B cell (primary cell): ENCODE measurements at regions not wholly inside any gene's neighbourhood (a gene's known extent, or its start where the extent isn't known, plus 50 kb on each side); places are given as distances from the start of the nearest gene placed in this dataset.

Source experiments
- ATAC-seq: fragments of 200-7000 bp; cut with Tn5 transposase; one replicate; pipeline ENCODE4 v1.10.0; 2021; ENCODE audit warnings: low read depth, mild to moderate bottlenecking, moderate number of reproducible peaks, moderate library complexity
- CTCF ChIA-PET: fragments of 350-600 bp; sonication (Branson Sonifier 250); formaldehyde crosslinking; loops from one replicate; lab custom pipeline; 2021; ENCODE audit warnings: antibody characterized with exemption, inconsistent platforms; lab: Charles Lee
- POLR2A ChIA-PET: fragments of 350-600 bp; sonication (Branson Sonifier 250); formaldehyde crosslinking; loops from one replicate; lab custom pipeline; 2021; ENCODE audit warnings: antibody characterized with exemption; lab: Charles Lee
- DNase-seq: peaks from one replicate; pipeline ENCODE4 v3.0.0; 2013
- H2AFZ ChIP-seq: 2 replicates; pipeline ENCODE4 v1.6.1; 2012; ENCODE audit warnings: mild to moderate bottlenecking, low read depth, low read length; ENCODE audit not compliant: insufficient read depth, poor library complexity, severe bottlenecking
- H3K27ac ChIP-seq, 2 donors: 1 replicate in 1 of 2; 2 replicates in 1 of 2; pipeline ENCODE4 v1.5.1; 2012 to 2013; ENCODE audit warnings: low read length in 2 of 2, mild to moderate bottlenecking in 2 of 2, moderate library complexity in 1 of 2
- H3K27me3 ChIP-seq, 4 experiments: fragments of 200-600 bp in 1 of 4; sonication (generic) in 1 of 4; replicated peaks in 1 of 4; 1 replicate in 2 of 4; 2 replicates in 2 of 4; pipeline versions ENCODE4 v1.6.1 to v1.7.0; 2013 to 2016; ENCODE audit warnings: low read length in 3 of 4, mild to moderate bottlenecking in 2 of 4, mixed read lengths in 1 of 4, moderate library complexity in 1 of 4; ENCODE audit not compliant: insufficient read depth in 4 of 4, control insufficient read depth in 3 of 4; ENCODE audit errors: control extremely low read depth in 1 of 4
- H3K36me3 ChIP-seq, 2 experiments: replicated peaks in 1 of 2; 1 replicate in 1 of 2; 2 replicates in 1 of 2; pipeline versions ENCODE4 v1.6.1 to v1.7.1; 2013; ENCODE audit warnings: low read length in 1 of 2; ENCODE audit not compliant: insufficient read depth in 2 of 2, control insufficient read depth in 1 of 2; ENCODE audit errors: control extremely low read depth in 1 of 2, extremely low read depth in 1 of 2
- H3K4me1 ChIP-seq, 2 donors: fragments of 200-600 bp in 1 of 2; sonication (generic) in 1 of 2; 1 replicate in 1 of 2; 2 replicates in 1 of 2; pipeline versions ENCODE4 v1.5.1 to v1.6.1; 2013 to 2017; ENCODE audit warnings: low read length in 2 of 2; ENCODE audit not compliant: control insufficient read depth in 2 of 2, insufficient read depth in 2 of 2
- H3K4me2 ChIP-seq: replicated peaks from 2 replicates; pipeline ENCODE3; 2012; ENCODE audit warnings: mild to moderate bottlenecking, low read depth, low read length; ENCODE audit not compliant: poor library complexity, severe bottlenecking
- H3K4me3 ChIP-seq, 5 experiments: fragments of 200-600 bp in 1 of 5; sonication (generic) in 1 of 5; 1 replicate in 3 of 5; 2 replicates in 2 of 5; pipeline versions ENCODE4 v1.5.1 to v1.7.0; 2011 to 2016; ENCODE audit warnings: low read length in 4 of 5, mild to moderate bottlenecking in 4 of 5, low read depth in 2 of 5, control low read depth in 1 of 5, moderate library complexity in 1 of 5; ENCODE audit not compliant: insufficient read depth in 1 of 5; ENCODE audit errors: control extremely low read depth in 1 of 5, extremely low read depth in 1 of 5
- H3K79me2 ChIP-seq: fragments of 200-600 bp; sonication (generic); one replicate; pipeline ENCODE4 v1.6.0; 2016; ENCODE audit warnings: low read length; ENCODE audit not compliant: control insufficient read depth, insufficient read depth
- H3K9ac ChIP-seq: fragments of 200-600 bp; sonication (generic); 2 replicates; pipeline ENCODE4 v1.6.1; 2017; ENCODE audit warnings: mild to moderate bottlenecking, low read length, moderate library complexity
- H3K9me3 ChIP-seq, 3 donors: one replicate each; pipeline versions ENCODE4 v1.6.1 to v1.7.1; 2013; ENCODE audit warnings: low read length in 2 of 3; ENCODE audit not compliant: control insufficient read depth in 2 of 3, insufficient read depth in 1 of 3; ENCODE audit errors: control extremely low read depth in 1 of 3
- H4K20me1 ChIP-seq: 2 replicates; pipeline ENCODE4 v1.6.0; 2012; ENCODE audit warnings: mild to moderate bottlenecking, low read length; ENCODE audit not compliant: insufficient read depth, control insufficient read depth, poor library complexity, severe bottlenecking
- H3K27ac Mint-ChIP-seq: one replicate; pipeline ENCODE4 v1.8.0; 2021; ENCODE audit warnings: mixed read lengths
- H3K27me3 Mint-ChIP-seq: one replicate; pipeline ENCODE4 v1.8.0; 2021; ENCODE audit warnings: mixed read lengths
- H3K4me1 Mint-ChIP-seq: one replicate; pipeline ENCODE4 v1.8.0; 2021; ENCODE audit warnings: mixed read lengths
- H3K4me3 Mint-ChIP-seq: one replicate; pipeline ENCODE4 v1.8.0; 2021; ENCODE audit warnings: mixed read lengths
- H3K9me3 Mint-ChIP-seq: one replicate; pipeline ENCODE4 v1.8.0; 2022; ENCODE audit warnings: mixed read lengths; ENCODE audit not compliant: insufficient read depth
- EZH2 ChIP-seq: IDR thresholded peaks from 2 replicates; pipeline ENCODE4 v1.6.1; 2012; ENCODE audit warnings: borderline replicate concordance, low read depth, mild to moderate bottlenecking, moderate library complexity, low read length; ENCODE audit not compliant: insufficient read depth, poor library complexity, severe bottlenecking
- WGBS: methylation state at CpG from one replicate; pipeline ENCODE4 v1.1.5; 2013; ENCODE audit warnings: missing lambda C conversion rate; ENCODE audit not compliant: insufficient coverage; 5-methylcytosine and 5-hydroxymethylcytosine counted together
- intact Hi-C: fragments of 100-400 bp; cut with micrococcal nuclease; formaldehyde crosslinking; loops from one replicate; pipeline ENCODE4 v1.10.0; 2022
- TF ChIP-seq, protein P1 (sequence below): fragments of 200-600 bp; IDR thresholded peaks from one replicate; pipeline ENCODE4 v1.8.0; 2022; ENCODE audit warnings: antibody characterized with exemption, mild to moderate bottlenecking

- Histone ChIP-seq H3K9ac (no peak overlapping the region), H2AFZ (no peak overlapping the region), H3K79me2 (no peaks in the 10 kb centered on the region), H3K9me3 (peaks cover 0 to 20% (median 5%) of the 10 kb centered on the region in 3 donors), H3K4me3 (no peak overlapping the region), H4K20me1 (no peaks in the 10 kb centered on the region), H3K27ac (no peak overlapping the region), H3K4me2 (no peak overlapping the region), H3K4me1 (no peaks in the 10 kb centered on the region), H3K27me3 (peaks cover 0 to 3% (median 0%) of the 10 kb centered on the region in 4 experiments), H3K36me3 (no peaks in the 10 kb centered on the region)
- Mint-ChIP-seq H3K4me3 (no peak overlapping the region), H3K27me3 (no peaks in the 10 kb centered on the region), H3K27ac (no peak overlapping the region), H3K9me3 (peaks cover 18% of the 10 kb centered on the region), H3K4me1 (no peaks in the 10 kb centered on the region)
- TF ChIP-seq, protein P1, sequence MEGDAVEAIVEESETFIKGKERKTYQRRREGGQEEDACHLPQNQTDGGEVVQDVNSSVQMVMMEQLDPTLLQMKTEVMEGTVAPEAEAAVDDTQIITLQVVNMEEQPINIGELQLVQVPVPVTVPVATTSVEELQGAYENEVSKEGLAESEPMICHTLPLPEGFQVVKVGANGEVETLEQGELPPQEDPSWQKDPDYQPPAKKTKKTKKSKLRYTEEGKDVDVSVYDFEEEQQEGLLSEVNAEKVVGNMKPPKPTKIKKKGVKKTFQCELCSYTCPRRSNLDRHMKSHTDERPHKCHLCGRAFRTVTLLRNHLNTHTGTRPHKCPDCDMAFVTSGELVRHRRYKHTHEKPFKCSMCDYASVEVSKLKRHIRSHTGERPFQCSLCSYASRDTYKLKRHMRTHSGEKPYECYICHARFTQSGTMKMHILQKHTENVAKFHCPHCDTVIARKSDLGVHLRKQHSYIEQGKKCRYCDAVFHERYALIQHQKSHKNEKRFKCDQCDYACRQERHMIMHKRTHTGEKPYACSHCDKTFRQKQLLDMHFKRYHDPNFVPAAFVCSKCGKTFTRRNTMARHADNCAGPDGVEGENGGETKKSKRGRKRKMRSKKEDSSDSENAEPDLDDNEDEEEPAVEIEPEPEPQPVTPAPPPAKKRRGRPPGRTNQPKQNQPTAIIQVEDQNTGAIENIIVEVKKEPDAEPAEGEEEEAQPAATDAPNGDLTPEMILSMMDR: no peak
- no peak for TF ChIP-seq EZH2
- intact Hi-C loops: no loop called here
- ATAC-seq (no peak), DNase-seq (no peak)
- ChIA-PET CTCF (no interaction called here), POLR2A (no interaction called here)
- 81% methylated on average over 13 of the region's 16 CpGs for WGBS
Observed at GRCh38 chr19:57057036-57057686, 62.6 kb upstream of the USP29 start.

DNA sequence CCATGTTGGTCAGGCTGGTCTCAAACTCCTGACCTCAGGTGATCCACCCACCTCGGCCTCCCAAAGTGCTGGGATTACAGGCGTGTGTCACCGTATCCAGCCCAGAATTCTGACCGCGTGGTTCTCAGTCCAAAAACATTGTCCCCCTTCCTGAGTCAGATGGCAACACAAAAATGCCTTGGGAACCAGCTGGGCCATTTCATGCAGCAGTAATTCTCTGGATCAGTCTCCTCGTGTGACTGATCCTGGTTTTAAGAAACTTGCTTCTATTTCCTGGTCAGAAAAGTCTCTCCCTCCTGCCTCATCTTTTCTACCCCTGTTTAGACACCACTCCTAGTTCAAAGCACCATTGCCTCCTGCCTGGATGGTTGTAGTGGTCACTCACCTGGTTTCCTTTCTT lies 60.9 kb upstream of the USP29 start:
- no peak overlapping the region for H3K4me3 Mint-ChIP-seq
- 91% methylated on average over 5 of the region's 6 CpGs for WGBS
- DNase-seq (no peak), ATAC-seq (no peak)
- Histone ChIP-seq H3K79me2 (no peaks in the 10 kb centered on the region), H3K9me3 (peaks cover 0 to 24% (median 5%) of the 10 kb centered on the region in 3 donors), H3K4me2 (no peak overlapping the region), H3K36me3 (no peaks in the 10 kb centered on the region), H4K20me1 (no peaks in the 10 kb centered on the region), H3K27ac (no peak overlapping the region), H3K4me3 (no peak overlapping the region), H3K4me1 (no peaks in the 10 kb centered on the region), H2AFZ (no peak overlapping the region), H3K27me3 (peaks cover 0 to 3% (median 0%) of the 10 kb centered on the region in 4 experiments), H3K9ac (no peak overlapping the region)
- peaks cover 19% of the 10 kb centered on the region for H3K9me3 Mint-ChIP-seq
- TF ChIP-seq, protein P1: no peak
- no peak for TF ChIP-seq EZH2
- H3K27ac Mint-ChIP-seq: no peak overlapping the region
- H3K4me1 Mint-ChIP-seq: no peaks in the 10 kb centered on the region
- H3K27me3 Mint-ChIP-seq: no peaks in the 10 kb centered on the region
- POLR2A ChIA-PET: no interaction called here
- intact Hi-C loops: no loop called here
- CTCF ChIA-PET: no interaction called here
